HG03175 (cell line): ENCODE measurements at regions not wholly inside any gene's neighbourhood (a gene's known extent, or its start where the extent isn't known, plus 50 kb on each side); places are given as distances from the start of the nearest gene placed in this dataset.
"Not testable (repeated sequence)": the region's sequence is repeated elsewhere in the genome, so short reads cannot be mapped to it uniquely, and the experiment has no call there.

Experiments used
- ATAC-seq: cut with Tn5 transposase; IDR thresholded peaks from one replicate; pipeline ENCODE4 v1.9.1; 2021; ENCODE audit warnings: mild to moderate bottlenecking, moderate library complexity; ENCODE audit not compliant: unreplicated experiment

DNA sequence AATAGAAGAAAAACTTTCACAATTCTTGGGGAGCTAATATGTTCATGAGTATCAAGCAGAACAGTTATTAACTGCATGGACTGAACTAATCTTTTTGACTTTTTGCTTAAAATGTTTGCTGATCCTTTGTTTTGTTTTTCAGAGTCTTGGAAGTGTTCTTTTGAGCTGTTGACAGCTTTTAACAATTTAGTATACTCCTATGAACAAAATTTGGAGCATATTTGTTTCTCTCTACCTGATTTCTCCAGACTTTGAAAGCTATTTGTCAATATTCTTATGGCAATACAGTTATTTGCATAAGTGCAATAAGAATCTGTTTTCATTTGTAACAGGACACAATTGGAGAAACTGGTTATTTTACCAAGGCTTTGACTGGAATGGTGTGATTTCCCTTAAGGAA lies 192.0 kb upstream of the ETV3 start:
- ATAC-seq: not testable (repeated sequence)

DNA sequence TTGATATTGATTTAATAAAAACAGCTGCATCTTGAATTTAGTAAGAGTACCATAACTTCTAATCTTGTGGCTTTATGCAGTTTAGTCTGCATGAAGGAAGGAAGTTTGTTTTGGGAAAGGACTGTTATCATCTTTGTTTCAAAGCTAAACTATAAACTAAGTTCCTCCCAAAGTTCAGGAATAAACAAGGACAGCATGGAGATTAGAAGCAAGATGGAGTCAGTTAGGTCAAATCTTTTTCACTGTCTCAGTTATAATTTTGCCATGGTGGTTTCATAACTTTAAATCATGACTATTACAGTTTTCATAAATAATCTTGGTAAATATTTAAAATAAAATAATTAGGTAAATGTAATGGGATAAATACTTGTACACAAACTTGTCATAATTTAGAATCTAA lies 189.9 kb upstream of the ETV3 start:
- not testable (repeated sequence) for ATAC-seq

DNA sequence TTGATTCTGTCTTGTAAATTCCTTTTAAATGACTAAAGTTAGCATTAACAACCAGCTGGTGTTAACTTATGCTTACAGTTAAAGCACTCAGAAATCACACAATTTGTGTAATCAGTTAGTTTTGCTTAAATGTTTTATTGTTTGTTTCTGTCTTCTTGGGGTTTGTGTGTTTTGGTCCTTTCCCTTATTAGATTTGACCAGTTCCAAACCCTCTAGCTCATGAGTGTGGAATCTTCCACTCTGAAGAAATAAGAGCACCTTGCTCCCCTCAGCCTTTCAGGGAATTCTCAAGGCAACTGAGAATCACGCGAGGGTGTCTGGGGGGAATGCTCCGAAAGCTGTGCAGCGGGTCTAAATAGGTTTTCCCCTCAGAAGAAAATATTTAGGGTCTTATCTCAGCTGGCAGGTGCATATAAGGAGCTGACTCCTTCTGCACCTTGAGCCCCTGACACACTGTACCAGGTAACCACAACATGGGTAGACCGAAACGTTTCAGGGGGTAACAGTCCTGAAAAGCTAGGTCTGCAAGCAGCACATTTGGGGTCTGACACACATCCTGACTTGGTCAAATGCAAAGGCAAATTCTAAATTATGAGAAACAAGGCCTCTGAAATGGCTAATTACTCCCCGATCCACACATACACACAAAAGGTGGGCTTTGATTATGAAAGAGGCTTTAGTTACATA lies 188.1 kb upstream of the ETV3 start:
- no peak for ATAC-seq

DNA sequence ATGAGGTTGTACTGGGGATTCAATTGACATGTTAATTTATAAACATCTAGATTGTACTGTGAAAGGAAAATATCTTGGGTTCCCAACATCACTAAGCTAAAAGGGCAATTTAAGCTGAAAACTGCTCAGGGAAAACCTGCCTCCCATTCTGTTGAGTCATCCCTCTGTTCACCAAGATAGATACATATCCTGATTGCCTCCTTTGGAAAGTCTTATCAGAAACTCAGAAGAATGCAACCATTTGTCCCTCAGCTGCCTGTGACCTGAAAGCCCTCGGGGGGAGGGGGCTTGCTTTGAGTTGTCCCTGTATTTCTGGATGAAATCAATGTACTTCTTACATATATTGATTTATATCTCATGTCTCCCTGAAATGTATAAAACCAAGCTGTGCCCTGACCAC lies 187.0 kb upstream of the ETV3 start:
- no peak for ATAC-seq

DNA sequence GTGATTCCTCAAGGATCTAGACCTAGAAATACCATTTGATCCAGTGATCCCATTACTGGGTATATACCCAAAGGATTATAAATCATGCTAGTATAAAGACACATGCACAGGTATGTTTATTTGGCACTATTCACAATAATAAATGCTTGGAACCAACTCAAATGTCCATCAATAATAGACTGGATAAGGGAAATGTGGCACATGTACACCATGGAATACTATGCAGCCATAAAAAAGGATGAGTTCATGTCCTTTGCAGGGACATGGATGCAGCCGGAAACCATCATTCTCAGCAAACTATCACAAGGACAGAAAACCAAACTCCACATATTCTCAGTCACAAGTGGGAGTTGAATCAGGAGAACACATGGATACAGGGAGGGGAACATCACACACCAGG lies 183.8 kb upstream of the ETV3 start:
- ATAC-seq: not testable (repeated sequence)

DNA sequence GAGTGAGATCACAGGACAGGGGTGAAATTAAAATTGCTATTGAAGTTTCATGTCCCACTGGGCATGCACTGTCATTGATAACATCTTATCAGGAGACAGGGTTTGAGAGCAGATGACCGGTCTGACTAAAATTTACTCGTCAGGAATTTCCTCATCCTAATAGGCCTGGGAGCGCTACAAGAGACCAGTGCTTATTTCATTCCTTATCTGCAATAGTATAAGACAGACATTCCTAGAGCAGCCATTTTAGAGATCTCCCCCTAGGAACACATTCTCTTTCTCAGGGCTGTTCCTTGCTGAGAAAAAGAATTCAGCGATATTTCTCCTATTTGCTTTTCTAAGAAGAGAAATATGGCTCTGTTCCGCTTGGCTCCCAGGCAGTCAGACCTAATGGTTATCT lies 181.4 kb upstream of the ETV3 start:
- ATAC-seq: no peak

DNA sequence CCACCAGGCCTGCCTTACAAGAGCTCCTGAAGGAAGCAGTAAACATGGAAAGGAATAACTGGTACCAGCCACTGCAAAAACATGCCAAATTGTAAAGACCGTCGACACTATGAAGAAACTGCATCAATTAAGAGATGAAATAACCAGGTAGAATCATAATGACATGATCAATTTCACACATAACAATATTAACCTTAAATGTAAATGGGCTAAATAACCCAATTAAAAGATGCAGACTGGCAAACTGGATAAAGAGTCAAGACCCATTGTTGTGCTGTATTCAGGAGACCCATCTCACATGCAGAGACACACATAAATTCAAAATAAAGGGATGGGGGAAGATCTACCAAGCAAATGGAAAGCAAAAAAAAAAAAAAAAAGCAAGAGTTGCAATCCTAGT lies 179.0 kb upstream of the ETV3 start:
- ATAC-seq: not testable (repeated sequence)

DNA sequence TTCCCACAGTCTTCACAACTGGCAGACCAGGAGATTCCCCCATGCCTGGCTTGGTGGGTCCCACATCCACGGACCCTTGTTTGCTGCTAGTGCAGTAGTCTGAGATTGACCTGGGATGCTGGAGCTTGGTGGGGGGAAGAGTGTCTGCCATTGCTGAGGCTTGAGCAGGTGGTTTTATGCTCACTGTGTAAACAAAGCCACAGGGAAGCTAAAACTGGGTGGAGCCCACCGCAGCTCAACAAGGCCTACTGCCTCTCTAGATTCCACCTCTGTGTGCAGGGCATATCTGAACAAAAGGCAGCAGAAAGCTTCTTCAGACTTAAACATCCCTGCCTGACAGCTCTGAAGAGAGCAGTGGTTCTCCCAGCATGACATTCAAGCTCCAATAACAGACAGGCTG lies 177.3 kb upstream of the ETV3 start:
- ATAC-seq: no peak

DNA sequence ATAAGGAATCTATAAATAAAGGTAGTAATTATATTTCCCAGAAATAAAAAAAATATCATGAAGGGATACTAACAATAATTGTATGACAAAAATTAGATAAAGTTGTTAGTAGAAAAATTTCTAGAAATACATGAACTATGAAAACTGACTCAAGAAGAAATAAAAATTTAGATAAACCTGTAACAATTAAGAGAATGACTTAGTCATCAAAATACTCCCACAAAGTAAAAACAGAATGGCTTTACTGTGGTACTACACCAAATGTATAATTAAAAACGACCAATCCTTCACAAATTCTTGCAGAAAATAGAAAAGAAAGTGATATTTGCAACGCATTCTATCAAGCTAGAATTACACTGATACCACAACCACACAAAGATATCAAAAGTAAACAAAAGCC lies 176.2 kb upstream of the ETV3 start:
- ATAC-seq: no peak

DNA sequence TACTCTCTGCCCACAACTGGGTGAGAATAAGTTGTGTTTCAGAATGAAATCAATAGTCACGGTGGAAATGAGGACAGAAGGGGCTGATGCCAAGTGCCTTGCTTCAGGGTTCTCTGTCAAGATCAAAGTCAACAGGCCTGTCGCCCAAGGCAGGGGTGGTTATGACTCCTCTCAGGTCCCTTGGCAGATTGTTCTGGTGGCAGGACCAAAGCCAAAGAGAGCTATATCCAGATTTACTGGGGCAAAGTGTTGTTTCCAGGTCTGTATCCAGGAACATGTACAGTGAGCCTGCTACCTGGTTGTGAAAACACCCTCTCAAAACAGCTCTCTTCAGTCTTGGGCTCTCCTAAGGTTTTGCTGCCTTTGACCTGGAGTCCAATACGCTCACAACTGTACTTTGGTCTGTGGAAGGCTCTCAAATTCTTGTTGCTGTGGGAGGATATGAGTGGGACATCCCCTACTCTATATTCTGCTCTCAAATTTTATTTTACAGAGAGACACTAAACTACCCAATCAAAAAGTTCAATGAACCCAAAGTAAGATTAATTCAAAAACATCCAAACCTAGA lies 175.1 kb upstream of the ETV3 start:
- ATAC-seq: no peak

DNA sequence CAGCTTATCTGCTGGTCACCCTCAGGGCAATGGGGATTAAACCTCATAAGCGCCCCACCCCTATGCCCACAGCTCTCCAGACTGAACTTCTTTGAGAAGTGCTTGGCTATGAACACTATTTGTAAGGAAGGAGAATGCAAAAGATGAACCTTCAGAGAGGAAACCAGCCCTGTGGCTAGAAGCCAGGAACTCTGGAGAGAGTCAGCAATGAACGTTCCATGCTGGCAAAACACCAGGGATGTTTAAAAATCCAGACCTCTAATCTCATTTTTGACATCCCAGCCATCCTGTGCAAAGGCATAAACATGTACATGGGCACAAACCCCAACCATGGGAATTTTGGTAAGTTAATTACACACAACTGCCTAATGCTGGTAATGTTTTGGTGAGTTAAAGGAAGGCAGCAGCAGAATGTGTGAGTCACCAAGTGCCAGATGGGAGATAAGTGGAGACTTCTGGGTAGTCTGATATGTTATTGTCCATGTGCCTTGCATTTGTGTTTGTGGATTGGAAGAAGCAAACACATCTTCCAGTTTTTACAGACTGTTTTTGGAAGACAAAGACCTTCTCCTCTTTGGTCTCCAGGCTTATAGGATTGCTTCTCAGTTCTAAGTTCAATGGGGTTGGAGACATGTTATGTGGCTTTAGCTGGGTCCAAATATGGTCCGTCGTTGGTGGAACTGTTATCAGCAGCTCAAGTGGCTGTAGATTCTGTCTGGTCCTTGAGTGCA lies 174.1 kb upstream of the ETV3 start:
- no peak for ATAC-seq

DNA sequence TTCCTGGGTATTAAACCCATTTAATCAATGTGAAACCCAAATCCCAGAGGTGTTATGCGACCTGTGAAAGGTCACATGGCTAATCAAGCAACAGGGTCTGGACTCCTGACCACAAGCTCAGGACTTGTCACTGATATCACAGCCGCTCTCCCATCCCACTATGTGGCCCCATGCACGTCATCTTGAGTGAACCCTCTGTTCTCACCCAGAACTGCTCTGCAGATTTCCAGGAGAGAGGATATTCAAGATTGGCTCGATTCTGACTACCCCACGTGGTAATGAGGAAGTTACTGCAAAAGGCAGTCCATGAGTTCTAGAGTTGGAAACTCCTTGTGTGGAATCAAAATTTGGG lies 173.5 kb upstream of the ETV3 start:
- no peak for ATAC-seq

DNA sequence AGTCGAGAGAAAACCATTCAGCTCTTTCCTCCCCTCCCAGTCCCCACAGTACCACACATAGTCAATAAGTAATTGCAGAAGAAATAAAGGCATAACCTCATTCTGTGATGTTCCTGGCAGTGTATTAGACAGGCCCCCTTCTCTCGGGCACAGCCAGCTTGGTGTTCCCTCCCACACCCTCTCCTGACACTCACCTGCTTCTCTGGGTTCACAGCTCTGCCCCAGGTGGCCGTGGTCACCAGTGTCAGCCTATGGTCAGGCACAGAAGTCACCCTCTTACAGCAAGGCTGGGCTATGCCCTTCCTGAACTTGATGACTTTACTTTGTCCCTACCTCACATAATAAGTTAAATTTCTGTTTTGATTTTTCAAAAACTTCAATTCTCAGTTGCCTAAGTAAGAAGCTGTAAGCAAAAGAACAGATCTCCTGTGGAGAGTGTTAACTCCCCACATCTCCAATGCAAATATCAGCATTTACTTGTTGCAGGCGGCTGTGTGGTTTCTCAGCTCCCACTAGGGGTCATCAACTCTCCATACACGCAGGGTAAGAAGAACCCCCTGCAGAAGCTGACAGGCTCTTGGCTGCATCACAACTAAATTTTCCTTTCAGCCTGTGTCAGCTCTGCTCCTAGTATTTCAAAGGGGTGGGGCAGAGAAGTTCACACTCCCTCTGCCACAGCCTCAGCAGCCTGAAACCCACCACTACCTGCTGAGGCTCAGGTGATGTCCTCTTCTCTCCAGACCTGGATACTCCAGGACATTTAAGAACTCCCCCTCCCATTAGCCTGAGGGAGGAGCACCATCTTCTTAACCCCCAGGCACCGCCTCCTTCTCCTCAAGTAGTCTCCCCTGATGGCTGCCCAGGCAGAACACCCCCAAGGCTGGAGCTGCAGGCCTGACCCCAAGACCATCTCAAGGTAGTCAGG lies 172.9 kb upstream of the ETV3 start:
- ATAC-seq: peak; percentile 48

DNA sequence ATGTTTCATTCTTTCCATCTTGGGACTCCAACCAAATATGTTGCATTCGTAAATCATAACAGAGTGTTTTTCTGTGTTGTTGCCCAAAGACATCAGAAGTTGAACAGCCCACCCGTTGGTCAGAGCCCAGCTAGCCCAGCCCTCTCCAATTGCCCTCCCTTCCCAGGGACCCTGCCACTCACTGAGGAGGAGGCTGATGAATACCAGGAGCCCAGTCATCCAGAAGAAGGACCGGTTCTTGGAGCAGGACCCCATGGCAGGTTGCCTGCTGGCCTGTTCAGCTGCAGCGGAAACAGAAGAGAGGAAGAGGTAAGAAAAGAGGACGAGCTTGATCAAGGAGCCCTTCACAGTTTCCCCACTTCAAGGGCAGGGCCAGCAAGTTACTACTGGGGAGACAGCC lies 172.2 kb upstream of the ETV3 start:
- no peak for ATAC-seq

DNA sequence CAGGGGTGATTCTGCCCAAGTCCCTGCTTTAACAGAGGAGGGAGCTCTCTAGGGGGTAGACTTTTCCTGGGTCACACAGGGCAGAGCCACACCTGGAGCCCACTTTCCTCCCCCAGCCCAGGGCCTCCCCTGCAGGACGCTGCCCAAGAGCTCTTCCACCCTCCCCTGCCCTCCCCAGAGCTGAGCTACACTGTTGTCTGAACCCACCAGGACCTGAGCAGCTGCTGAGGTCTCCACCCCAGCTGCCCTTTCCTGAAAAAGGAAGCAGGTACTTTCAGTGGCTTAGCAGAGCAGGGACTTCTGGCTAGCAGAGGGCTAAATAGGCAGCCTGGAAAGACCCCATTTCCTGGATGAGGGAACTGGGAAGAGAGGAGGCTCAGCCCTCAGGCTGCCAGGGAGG lies 169.3 kb upstream of the ETV3 start:
- ATAC-seq: peak; percentile 46

DNA sequence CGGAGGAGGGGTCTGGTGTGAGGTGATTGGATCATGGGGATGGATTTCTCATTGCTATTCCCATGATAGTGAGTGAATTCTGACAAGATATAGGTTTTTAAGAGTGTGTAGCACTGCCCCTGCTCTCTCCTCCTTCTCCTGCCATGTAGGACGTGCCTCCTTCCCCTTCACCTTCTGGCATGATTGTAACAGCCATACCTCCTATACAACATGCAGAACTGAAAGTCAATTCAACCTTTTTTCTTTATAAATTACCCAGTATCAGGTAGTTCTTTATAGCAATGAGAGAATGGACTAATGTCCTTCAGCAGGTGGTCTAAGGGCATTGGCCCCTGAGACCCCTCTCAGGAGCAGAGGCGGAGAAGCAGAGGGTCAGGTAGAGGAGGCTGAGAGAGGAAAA lies 168.7 kb upstream of the ETV3 start:
- ATAC-seq: no peak

DNA sequence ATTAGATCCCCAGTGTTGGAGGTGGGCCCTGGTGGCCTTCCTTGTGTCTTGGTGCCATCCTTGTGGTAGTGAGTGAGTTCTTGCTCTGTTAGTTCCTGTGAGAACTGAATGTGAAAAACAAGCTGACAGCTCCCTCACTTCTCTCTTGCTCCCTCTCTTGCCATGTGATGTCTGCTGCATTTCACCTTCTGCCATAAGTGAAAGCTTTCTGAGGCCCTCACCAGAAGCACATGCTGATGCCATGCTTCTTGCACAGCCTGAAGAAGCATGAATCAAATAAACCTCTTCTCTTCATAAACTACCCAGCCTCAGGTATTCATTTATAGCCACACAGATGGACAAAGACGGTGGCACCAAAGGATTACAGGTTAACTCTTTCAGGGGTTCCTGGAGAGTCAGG lies 166.1 kb upstream of the ETV3 start:
- no peak for ATAC-seq

DNA sequence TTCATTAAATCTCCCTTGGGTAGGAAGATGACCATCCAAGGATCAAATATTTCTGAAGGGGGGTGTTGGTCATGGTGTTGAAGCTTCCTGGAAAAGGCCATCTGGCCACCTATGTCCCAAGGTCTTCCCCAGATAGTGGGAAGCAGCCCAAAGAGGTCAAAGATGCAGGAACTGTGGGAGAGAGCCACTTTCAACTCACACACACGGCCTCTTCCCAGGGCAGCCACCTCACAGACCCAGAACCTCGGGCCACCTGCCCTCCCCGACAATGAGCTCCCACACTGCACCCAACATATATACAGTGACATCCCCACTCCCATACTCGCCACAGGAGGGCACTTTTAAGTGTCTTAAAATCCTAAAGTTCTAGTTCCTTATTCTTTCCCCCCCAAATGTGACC lies 164.5 kb upstream of the ETV3 start:
- no peak for ATAC-seq

DNA sequence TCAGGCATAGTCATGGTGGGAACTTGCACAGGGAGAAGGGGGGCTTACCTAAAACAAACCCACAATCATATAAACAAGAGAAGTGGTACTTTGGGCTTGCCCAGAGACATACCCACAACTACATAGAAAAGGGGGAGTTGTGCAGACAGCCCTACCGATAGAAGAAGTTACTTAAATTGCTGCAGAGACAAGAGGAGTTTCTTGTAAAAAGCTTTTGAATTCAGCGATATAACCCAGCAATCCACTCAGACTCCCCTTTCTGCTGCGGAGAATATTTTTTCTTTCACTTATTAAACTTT lies 164.0 kb upstream of the ETV3 start:
- ATAC-seq: no peak

DNA sequence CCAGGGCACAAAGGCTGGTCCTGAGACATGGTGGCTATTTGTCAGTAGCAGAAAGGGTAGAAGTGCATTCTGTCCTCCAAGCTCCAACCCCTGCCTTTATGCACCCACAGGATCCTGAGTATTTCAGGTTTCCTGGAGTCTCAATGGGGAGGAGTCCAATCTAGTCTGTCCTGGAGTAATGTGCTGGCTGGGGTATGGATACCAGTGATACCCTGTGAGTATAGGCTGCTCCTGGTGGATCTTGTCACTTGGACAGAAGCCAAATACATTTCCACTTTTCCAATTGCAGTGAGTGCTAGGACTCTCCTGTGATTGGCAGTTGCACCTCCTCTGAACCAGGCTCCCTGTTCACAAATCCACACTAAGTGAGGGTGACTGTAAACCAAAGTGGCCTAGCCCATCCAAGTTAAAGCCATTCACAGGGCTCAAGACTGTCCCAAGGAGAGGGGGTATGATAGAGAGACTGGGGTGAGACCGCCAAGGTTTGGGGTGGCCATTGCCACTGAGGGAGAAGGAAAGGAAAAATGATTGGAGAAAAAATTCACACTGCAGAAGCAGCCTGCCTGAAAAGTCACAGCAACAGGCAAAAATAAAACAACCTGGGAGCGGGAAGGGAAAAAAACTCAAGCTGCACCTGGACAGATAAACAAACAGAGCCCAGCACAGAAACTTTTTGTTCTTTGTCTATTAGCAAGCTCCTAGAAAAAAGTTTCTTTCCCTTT lies 163.4 kb upstream of the ETV3 start:
- no peak for ATAC-seq
